H9 (cell line): ENCODE measurements at regions not wholly inside any gene's neighbourhood (a gene's known extent, or its start where the extent isn't known, plus 50 kb on each side); places are given as distances from the start of the nearest gene placed in this dataset.

Experiments used
- DNase-seq: peaks from one replicate; pipeline ENCODE4 v3.0.0-alpha.2; 2017
- H2AFZ ChIP-seq: one replicate; pipeline ENCODE4 v1.6.1; 2013; ENCODE audit warnings: mild to moderate bottlenecking, low read length, control low read depth, moderate library complexity
- H2AK5ac ChIP-seq: 2 replicates; pipeline ENCODE4 v1.6.1; 2013; ENCODE audit warnings: low read length, control low read depth, mixed read lengths; ENCODE audit not compliant: insufficient read length
- H2BK120ac ChIP-seq: one replicate; pipeline ENCODE4 v1.6.1; 2013; ENCODE audit warnings: low read depth, mild to moderate bottlenecking, low read length, control low read depth, inconsistent platforms; ENCODE audit not compliant: poor library complexity, severe bottlenecking
- H2BK12ac ChIP-seq: 2 replicates; pipeline ENCODE4 v1.6.1; 2013; ENCODE audit warnings: low read length, control low read depth, mixed read lengths, low read depth; ENCODE audit not compliant: insufficient read length
- H2BK15ac ChIP-seq: 2 replicates; pipeline ENCODE4 v1.6.1; 2013; ENCODE audit warnings: low read depth, low read length, control low read depth
- H2BK20ac ChIP-seq: one replicate; pipeline ENCODE4 v1.6.1; 2013; ENCODE audit warnings: low read depth, mild to moderate bottlenecking, low read length, control low read depth, inconsistent platforms; ENCODE audit not compliant: poor library complexity, severe bottlenecking
- H2BK5ac ChIP-seq: 2 replicates; pipeline ENCODE4 v1.6.1; 2013; ENCODE audit warnings: low read length, control low read depth, mixed read lengths; ENCODE audit not compliant: insufficient read length
- H3K14ac ChIP-seq: 2 replicates; pipeline ENCODE4 v1.6.1; 2013; ENCODE audit warnings: low read length, control low read depth; ENCODE audit not compliant: insufficient read depth
- H3K18ac ChIP-seq: 2 replicates; pipeline ENCODE4 v1.6.1; 2013; ENCODE audit warnings: low read depth, mild to moderate bottlenecking, mixed read lengths, low read length, control low read depth; ENCODE audit not compliant: insufficient read length
- H3K23ac ChIP-seq: 2 replicates; pipeline ENCODE4 v1.6.1; 2013; ENCODE audit warnings: low read length, control low read depth, mixed read lengths, low read depth; ENCODE audit not compliant: insufficient read length
- H3K23me2 ChIP-seq: 2 replicates; pipeline ENCODE4 v1.6.1; 2013; ENCODE audit warnings: low read depth, mild to moderate bottlenecking, mixed read lengths, low read length, control low read depth; ENCODE audit not compliant: insufficient read length, poor library complexity, severe bottlenecking
- H3K27ac ChIP-seq: 2 replicates; pipeline ENCODE4 v1.5.1; 2013; ENCODE audit warnings: low read length, control low read depth, mixed read lengths, low read depth; ENCODE audit not compliant: insufficient read length
- H3K27me3 ChIP-seq: 2 replicates; pipeline ENCODE4 v1.6.1; 2013; ENCODE audit warnings: low read length, control low read depth, inconsistent platforms; ENCODE audit not compliant: insufficient read depth
- H3K4ac ChIP-seq: 2 replicates; pipeline ENCODE4 v1.6.1; 2013; ENCODE audit warnings: low read depth, mild to moderate bottlenecking, control low read depth, inconsistent platforms, low read length, moderate library complexity
- H3K4me1 ChIP-seq: 2 replicates; pipeline ENCODE4 v1.6.1; 2013; ENCODE audit warnings: low read length, control low read depth, inconsistent platforms; ENCODE audit not compliant: insufficient read depth
- H3K4me2 ChIP-seq: 2 replicates; pipeline ENCODE4 v1.6.1; 2013; ENCODE audit warnings: low read length, control low read depth, mixed read lengths; ENCODE audit not compliant: insufficient read length, insufficient read depth
- H3K56ac ChIP-seq: 2 replicates; pipeline ENCODE4 v1.6.1; 2013; ENCODE audit warnings: low read depth, mild to moderate bottlenecking, mixed read lengths, low read length, control low read depth; ENCODE audit not compliant: insufficient read length
- H3K79me1 ChIP-seq: 2 replicates; pipeline ENCODE4 v1.6.1; 2013; ENCODE audit warnings: low read depth, mild to moderate bottlenecking, moderate library complexity, low read length, control low read depth, inconsistent platforms; ENCODE audit not compliant: insufficient read depth, poor library complexity, severe bottlenecking
- H3K79me2 ChIP-seq: 2 replicates; pipeline ENCODE4 v1.6.1; 2013; ENCODE audit warnings: low read length, control low read depth, inconsistent platforms; ENCODE audit not compliant: insufficient read depth
- H3K9ac ChIP-seq: 2 replicates; pipeline ENCODE4 v1.6.1; 2013; ENCODE audit warnings: low read length, control low read depth, mixed read lengths; ENCODE audit not compliant: insufficient read length; ENCODE audit errors: extremely low read depth
- H3K9me3 ChIP-seq: one replicate; pipeline ENCODE4 v1.6.1; 2013; ENCODE audit warnings: low read depth, low read length, inconsistent platforms; ENCODE audit not compliant: control insufficient read depth
- H3T11ph ChIP-seq: one replicate; pipeline ENCODE4 v1.6.1; 2013; ENCODE audit warnings: mild to moderate bottlenecking, low read length, control low read depth, inconsistent platforms
- H4K20me1 ChIP-seq: one replicate; pipeline ENCODE4 v1.6.1; 2013; ENCODE audit not compliant: control insufficient read depth, insufficient read length, insufficient read depth
- H4K5ac ChIP-seq: 2 replicates; pipeline ENCODE4 v1.6.1; 2013; ENCODE audit warnings: low read depth, mild to moderate bottlenecking, mixed read lengths, low read length, control low read depth; ENCODE audit not compliant: insufficient read length
- H4K8ac ChIP-seq: replicated peaks from 2 replicates; pipeline ENCODE4 v1.6.1; 2013; ENCODE audit warnings: low read length, control low read depth, mixed read lengths, low read depth; ENCODE audit not compliant: insufficient read length
- H4K91ac ChIP-seq: 2 replicates; pipeline ENCODE4 v1.6.1; 2013; ENCODE audit warnings: low read depth, mild to moderate bottlenecking, moderate library complexity, mixed read lengths, low read length, control low read depth; ENCODE audit not compliant: insufficient read length
- H3K27ac Mint-ChIP-seq, 3 experiments: 2 replicates in 2 of 3; 3 replicates in 1 of 3; pipeline ENCODE4 v1.8.0; 2020 to 2021; ENCODE audit warnings: mixed read lengths in 3 of 3, mild to moderate bottlenecking in 1 of 3, moderate library complexity in 1 of 3
- H3K27me3 Mint-ChIP-seq: 2 replicates; pipeline ENCODE4 v1.8.0; 2021; ENCODE audit warnings: low read depth, mild to moderate bottlenecking, moderate library complexity, mixed read lengths
- H3K36me3 Mint-ChIP-seq, 3 experiments: 2 replicates in 2 of 3; 3 replicates in 1 of 3; pipeline ENCODE4 v1.8.0; 2020 to 2021; ENCODE audit warnings: low read depth in 3 of 3, mixed read lengths in 3 of 3; ENCODE audit not compliant: insufficient read depth in 1 of 3
- H3K4me1 Mint-ChIP-seq, 2 experiments: 2 replicates each; pipeline ENCODE4 v1.8.0; 2020; ENCODE audit warnings: mixed read lengths in 2 of 2
- H3K4me3 Mint-ChIP-seq, 2 experiments: 2 replicates in 1 of 2; 3 replicates in 1 of 2; pipeline ENCODE4 v1.8.0; 2020 to 2021; ENCODE audit warnings: mild to moderate bottlenecking in 2 of 2, mixed read lengths in 2 of 2, moderate library complexity in 1 of 2
- H3K9me3 Mint-ChIP-seq, 2 experiments: 2 replicates in 1 of 2; 3 replicates in 1 of 2; pipeline ENCODE4 v1.8.0; 2020; ENCODE audit warnings: mild to moderate bottlenecking in 2 of 2, mixed read lengths in 2 of 2, moderate library complexity in 1 of 2
- CTCF ChIP-seq: fragments of 200-600 bp; sonication (generic); conservative IDR thresholded peaks from 3 replicates; pipeline ENCODE4 v1.8.0; 2021; ENCODE audit warnings: antibody characterized with exemption, mild to moderate bottlenecking
- WGBS: extraction: QIAGEN DNeasy Blood & Tissue Kit; methylation state at CpG from one replicate; pipeline ENCODE4 v1.1.7; 2013; ENCODE audit warnings: missing lambda C conversion rate, low lambda C conversion rate, mixed read lengths; ENCODE audit not compliant: insufficient read length; ENCODE audit errors: extremely low coverage; 5-methylcytosine and 5-hydroxymethylcytosine counted together

- TF ChIP-seq CTCF = no peak
- no peaks in the 10 kb centered on the region for H3K23me2 ChIP-seq
- Mint-ChIP-seq H3K27me3 (peaks cover 3% of the 10 kb centered on the region; the same call in 1 of the 2 replicates), H3K4me3 (no peak overlapping the region), H3K36me3 (no peaks in the 10 kb centered on the region), H3K4me1 (no peaks in the 10 kb centered on the region), H3K27ac (no peak overlapping the region), H3K9me3 (peaks cover 3 to 6% of the 10 kb centered on the region in 2 experiments; a peak in 3 of 5 replicates)
- H2BK12ac ChIP-seq = no peak overlapping the region
- H3K18ac ChIP-seq = no peak overlapping the region
- no peak overlapping the region for H4K91ac ChIP-seq
- H2BK120ac ChIP-seq = no peak overlapping the region
- no peaks in the 10 kb centered on the region for H3K79me1 ChIP-seq
- H4K8ac ChIP-seq = no peak overlapping the region
- no peaks in the 10 kb centered on the region for H3K4me1 ChIP-seq
- no peak overlapping the region for H4K5ac ChIP-seq
- H2AK5ac ChIP-seq = no peak overlapping the region
- H3K79me2 ChIP-seq = no peaks in the 10 kb centered on the region
- no peak overlapping the region for H3K14ac ChIP-seq
- H3K56ac ChIP-seq = no peak overlapping the region
- no peak overlapping the region for H3K27ac ChIP-seq
- H3K9me3 ChIP-seq = no peaks in the 10 kb centered on the region
- H3T11ph ChIP-seq = no peak overlapping the region
- no peak overlapping the region for H2AFZ ChIP-seq
- H3K27me3 ChIP-seq = no peaks in the 10 kb centered on the region
- H3K23ac ChIP-seq = no peak overlapping the region
- H3K4me2 ChIP-seq = no peak overlapping the region
- H4K20me1 ChIP-seq = no peaks in the 10 kb centered on the region
- no CpG with 5 or more reads among the region's 2 CpGs for WGBS
- H3K4ac ChIP-seq = no peak overlapping the region
- no peak overlapping the region for H3K9ac ChIP-seq
- H2BK20ac ChIP-seq = no peak overlapping the region
- no peak for DNase-seq
- no peak overlapping the region for H2BK5ac ChIP-seq
- H2BK15ac ChIP-seq = no peak overlapping the region
Observed at GRCh38 chr2:116832148-116832547, 982.3 kb upstream of the DDX18 start.
